ENCODE measurements at regions not wholly inside any gene's neighbourhood (a gene's known extent, or its start where the extent isn't known, plus 50 kb on each side); places are given as distances from the start of the nearest gene placed in this dataset.
"Not testable (repeated sequence)": the region's sequence is repeated elsewhere in the genome, so short reads cannot be mapped to it uniquely, and the experiment has no call there.

- no peak for DNase-seq
Observed at GRCh38 chr4:28443801-28444412, 1583.3 kb downstream of the STIM2 start.

DNA sequence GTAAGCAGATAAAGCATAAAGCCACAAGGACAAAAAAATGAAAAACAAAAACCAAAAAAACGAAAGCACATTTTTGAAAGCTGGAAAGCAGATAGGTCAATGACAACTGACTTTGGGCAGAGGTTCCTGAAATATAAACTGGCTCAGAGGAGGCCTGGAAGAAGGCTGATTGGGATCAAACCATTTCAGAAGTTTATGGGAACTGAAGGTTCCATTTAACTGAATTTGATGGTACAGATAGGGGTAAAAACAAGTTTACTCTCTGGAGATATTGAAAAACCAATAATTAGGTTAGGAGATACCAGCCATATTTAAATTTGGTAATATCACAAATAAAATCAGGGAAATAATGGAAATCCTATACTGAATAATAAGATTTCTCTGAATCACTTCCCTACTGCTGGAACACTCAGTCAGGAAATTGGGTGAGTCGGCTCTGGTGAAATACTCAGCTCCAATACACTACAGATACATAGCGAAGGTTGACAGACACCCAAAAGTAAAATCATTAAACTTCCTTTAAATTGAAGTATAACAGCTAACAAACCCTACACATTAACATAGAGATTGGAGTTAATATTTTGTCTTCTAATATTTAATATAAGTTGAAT lies 1584.3 kb downstream of the STIM2 start:
- peak; percentile 52 for DNase-seq

DNA sequence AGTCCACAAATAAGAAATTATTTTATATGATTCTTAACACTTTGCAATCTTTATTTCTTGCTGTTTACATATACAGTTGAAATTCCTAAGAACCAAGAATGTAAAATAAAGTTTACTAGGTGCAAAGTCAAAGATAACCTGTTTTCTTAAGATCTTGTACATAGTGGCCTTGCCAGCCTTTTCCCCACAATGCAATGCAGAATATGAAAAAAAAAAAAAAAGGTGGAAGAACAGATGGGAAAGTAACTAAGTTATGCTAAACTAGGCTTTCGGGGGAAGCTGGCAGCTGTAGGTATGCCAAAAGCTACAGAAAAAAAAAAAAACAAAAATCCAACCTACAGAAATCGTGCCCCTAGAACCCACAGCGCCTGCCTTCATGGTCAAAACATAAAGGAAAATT lies 1588.4 kb downstream of the STIM2 start:
- DNase-seq, result no peak

DNA sequence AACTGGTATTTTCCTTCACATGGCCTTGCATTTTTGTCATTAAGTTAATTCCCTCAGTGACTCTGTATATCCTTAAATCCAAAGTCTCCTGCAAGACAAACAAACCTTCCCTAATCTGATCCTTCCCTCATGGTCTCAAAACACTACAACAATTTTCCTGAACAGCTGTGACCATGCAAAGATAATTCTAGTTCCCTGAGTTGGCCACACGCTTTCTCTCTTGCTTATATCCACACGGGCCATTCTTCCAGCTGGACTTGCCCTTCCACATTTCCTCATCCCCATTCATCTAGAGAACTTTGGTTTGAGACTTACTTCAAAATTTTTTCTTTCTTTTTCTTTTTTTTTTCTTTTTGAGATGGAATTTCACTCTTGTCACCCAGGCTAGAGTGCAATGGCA lies 1590.7 kb downstream of the STIM2 start:
- no peak for DNase-seq

DNA sequence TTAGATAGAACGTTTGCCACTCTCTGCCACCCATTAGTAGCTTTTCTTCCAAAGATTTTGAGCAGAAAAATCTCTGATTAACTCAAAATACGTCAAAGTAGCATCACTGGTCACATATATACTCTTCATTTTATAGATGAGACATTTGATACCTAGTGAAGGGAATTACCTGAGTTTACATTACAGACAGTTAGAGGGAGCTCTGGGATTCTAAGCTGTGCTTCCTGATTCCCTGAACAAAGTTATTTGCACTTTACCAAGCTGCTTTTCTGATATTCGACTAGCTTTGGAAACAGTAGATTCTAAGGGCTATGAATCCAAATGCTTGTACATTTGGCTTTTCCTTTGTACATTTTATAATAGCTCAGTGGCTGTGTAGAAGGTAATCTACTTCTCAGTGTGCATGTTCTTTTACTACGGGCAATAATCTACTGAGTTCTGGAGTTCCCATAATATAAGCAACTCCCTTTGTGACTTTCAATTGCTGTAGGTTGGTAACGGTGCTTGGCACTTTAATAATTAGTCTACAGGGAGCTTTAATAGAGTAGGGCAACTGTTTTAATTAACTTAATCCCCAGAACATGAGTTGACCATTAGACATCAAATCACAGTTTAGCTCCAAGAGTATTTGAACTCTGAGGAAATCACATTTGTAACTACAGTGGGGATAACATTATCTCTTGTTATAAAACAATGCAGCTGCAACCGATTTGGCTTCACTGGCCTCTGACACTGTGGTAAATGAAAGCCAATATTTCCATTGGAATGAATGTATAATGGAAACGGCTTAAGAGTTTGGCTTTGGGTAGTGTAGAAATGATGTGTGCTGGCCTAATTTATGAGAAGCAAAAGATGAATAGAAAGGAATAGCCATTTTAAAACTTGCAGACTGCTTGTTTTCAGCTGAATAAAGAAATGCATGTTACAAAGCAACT lies 1602.4 kb downstream of the STIM2 start:
- DNase-seq, result peak; percentile 40

- DNase-seq, result no peak
Observed at GRCh38 chr4:28464823-28465222, 1604.2 kb downstream of the STIM2 start.

- DNase-seq, result not testable (repeated sequence)
Observed at GRCh38 chr4:28466886-28467285, 1606.2 kb downstream of the STIM2 start.

DNA sequence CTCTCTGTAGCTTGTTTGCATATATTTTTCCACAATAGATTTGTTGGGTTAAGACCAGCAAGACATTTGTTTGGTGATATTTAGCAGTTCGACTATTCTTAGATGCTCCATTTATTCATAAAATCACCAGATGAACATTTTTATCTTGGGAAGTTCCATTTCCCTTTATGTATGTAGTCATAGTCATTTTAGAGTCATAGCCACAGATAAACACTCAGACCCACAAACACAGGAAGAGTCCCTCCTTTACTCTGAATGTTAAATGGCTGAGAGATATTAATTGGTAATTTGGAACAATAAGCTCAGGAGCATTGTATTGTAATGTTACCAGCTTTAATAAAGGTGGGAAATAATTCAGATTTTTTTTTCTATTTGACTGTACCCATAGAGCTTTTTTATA lies 1608.7 kb downstream of the STIM2 start:
- DNase-seq, result peak; percentile 39

DNA sequence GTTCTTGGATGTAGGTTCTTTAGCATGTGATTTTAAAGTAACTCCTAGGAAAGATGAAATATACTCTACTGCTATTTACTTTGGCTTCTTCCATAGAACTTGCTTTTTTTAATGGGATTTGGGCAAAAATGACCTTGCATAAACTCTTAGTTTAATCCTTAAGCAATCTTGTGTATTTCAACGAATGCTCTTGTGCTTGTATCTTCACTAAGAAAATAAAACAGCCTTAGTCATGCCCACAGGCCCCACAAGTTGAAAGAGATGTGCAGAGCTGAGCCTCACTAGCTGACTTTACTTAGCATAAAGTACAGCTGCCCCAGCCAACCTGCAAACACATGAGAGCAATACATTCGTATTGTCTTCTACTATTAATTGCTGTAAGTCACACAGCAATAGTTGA lies 1609.2 kb downstream of the STIM2 start:
- DNase-seq, result peak; percentile 9

DNA sequence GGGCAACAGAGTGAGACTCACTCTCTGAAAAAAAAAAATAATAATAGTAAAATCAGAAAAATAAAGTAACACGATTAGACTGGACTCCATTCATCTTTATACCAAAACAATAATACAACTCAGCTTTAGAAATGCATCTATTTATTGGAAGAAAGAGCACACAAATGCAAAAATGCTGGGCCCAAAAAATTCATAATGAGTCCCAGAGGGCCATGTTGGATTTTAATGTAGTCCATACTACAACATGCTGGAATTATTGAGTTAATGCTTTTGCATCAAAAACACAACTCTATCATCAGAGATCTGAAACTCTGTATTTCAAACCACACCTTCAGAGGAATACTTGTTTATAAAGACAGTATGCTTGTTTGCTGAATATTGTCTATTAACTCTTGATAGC lies 1614.7 kb downstream of the STIM2 start:
- DNase-seq, result no peak

- DNase-seq, result no peak
Observed at GRCh38 chr4:28479666-28480065, 1619.0 kb downstream of the STIM2 start.

DNA sequence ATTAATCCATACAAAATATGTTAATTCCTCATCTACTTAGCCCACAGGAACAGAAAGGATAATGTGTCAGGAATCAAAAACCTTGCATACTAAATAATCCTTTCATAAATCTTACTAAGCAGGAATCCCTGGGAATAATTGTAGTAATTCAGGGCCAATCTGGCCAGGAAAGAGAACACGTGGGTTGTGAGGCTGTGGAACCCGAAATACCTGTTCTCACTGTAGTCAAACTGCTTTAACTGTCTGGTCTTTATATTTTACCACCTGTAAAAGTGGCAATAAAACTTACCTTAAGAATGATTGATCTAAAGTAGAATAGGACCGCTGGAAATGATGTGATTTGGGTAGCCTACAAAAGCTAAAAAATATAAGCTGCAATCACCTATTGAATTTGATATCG lies 1620.9 kb downstream of the STIM2 start:
- DNase-seq, result no peak

GRCh38 chr4:28482580-28483270 lies 1622.1 kb downstream of the STIM2 start:
- no peak for DNase-seq

GRCh38 chr4:28488021-28488420 lies 1627.4 kb downstream of the STIM2 start:
- no peak for DNase-seq

GRCh38 chr4:28490669-28491068 lies 1630.0 kb downstream of the STIM2 start:
- peak; percentile 5 for DNase-seq

DNA sequence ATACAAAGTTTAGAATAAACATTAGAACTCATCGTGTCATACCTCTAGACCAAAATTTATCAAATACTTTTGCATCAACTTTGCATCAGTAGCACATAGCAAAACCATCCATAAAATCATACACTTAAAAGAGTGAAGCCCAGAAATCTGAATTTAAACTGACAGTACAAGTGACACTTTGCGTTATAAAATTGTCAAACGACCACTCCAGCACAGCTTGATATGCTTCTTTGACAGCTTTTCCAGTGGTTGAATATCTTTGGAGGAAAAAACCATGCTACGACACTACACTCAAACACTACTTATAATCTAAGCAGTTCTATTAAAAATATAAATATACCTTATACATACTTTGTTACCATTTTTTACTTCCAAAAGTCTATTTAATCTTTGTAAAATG lies 1644.4 kb downstream of the STIM2 start:
- no peak for DNase-seq

- DNase-seq, result no peak
Observed at GRCh38 chr4:28508636-28509035, 1648.0 kb downstream of the STIM2 start.

DNA sequence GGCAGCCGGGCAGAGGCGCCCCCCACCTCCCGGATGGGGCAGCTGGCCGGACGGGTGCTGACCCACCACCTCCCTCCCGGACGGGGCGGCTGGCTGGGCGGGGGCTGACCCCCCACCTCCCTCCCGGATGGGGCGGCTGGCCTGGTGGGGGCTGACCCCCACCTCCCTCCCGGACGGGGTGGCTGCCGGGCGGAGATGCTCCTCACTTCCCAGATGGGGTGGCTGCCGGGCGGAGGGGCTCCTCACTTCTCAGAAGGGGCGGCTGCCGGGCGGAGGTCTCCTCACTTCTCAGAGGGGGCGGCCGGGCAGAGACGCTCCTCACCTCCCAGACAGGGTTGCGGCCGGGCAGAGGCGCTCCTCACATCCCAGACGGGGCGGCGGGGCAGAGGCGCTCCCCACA lies 1654.1 kb downstream of the STIM2 start:
- DNase-seq, result not testable (repeated sequence)

- peak; percentile 74 for DNase-seq
Observed at GRCh38 chr4:28518561-28519165, 1658.0 kb downstream of the STIM2 start.

- no peak for DNase-seq
Observed at GRCh38 chr4:28523681-28524190, 1663.1 kb downstream of the STIM2 start.

DNA sequence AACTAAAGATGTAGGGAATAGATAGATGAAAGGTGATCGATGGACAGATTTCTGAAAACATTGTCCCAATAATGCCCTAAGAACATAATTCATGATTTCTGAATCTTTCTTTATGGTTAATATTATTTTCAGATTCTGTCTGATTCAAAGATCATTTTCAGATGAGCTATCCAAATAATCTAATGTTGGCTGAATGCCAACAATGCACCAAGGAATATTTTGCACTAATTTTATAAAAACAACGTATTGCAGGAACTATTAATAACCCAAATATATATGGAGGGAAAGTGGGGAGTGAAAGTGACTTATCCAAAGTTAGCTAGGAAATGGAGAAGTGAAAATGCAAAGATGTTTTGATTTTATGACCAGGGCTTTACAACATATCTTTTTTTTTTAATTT lies 1675.5 kb downstream of the STIM2 start:
- DNase-seq, result no peak

DNA sequence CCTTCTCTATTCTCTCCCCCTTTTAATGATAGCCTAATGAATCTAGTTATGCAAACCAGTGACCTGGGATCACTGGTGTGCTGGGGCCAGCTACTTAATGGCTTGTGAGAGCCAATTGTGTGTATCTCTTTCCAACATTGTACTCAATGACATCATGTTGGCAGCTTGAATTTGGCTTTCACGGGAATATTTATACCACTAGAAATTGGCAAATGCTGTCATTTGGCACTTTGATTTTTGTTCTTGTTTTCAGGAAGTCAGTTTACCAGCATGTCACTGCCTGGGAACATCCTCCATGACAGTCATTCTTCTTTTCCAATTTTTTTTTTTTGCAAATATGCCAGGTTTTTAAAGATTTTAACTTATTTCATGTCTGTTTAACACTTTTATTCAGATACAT lies 1685.3 kb downstream of the STIM2 start:
- no peak for DNase-seq

GRCh38 chr4:28548136-28548535 lies 1687.5 kb downstream of the STIM2 start:
- DNase-seq, result no peak

Measured in HCEC 1CT (cell line).